ENCODE measurements at regions not wholly inside any gene's neighbourhood (a gene's known extent, or its start where the extent isn't known, plus 50 kb on each side); places are given as distances from the start of the nearest gene placed in this dataset.

GRCh38 chr1:55473661-55474060, 258.5 kb upstream of the USP24 start:
- H3K27ac ChIP-seq, result no peak overlapping the region
- no peaks in the 10 kb centered on the region for H3K9me3 ChIP-seq
- TF ChIP-seq POLR2A (IDR thresholded peaks at IDR 0.05) (no peak), POLR2AphosphoS5 (IDR thresholded peaks at IDR 0.05) (no peak), CTCF (IDR thresholded peaks at IDR 0.05) (no peak), EP300 (IDR thresholded peaks at IDR 0.05; ENCODE audit: low read depth) (no peak)
- intact Hi-C loops (cut with DNase I; ENCODE audit: low total_unique reads) (no loop called here), in situ Hi-C loops (cut with MboI; ENCODE audit: low pct_ligation_motif_present in 1 of 4, low pct_unique_long_range_greater_than_20kb in 1 of 4, low sequenced_read_pairs in 3 of 4) (no loop called here)
- H3K4me3 ChIP-seq, result no peak overlapping the region
- 85 to 92% methylated on average over 1 to 2 of the region's 2 CpGs for WGBS, 2 donors (ENCODE audit: low coverage in 1 of 2)
- no peaks in the 10 kb centered on the region for H3K36me3 ChIP-seq
- no peak for DNase-seq
- H3K27me3 ChIP-seq, result no peaks in the 10 kb centered on the region
- H3K4me1 ChIP-seq, result peaks cover 0 to 4% (median under 1%) of the 10 kb centered on the region in 4 donors

- Histone ChIP-seq H3K27me3 (no peaks in the 10 kb centered on the region), H3K36me3 (no peaks in the 10 kb centered on the region), H3K9me3 (no peaks in the 10 kb centered on the region), H3K4me1 (peaks cover 0 to 4% (median 0%) of the 10 kb centered on the region in 4 donors), H3K27ac (no peak overlapping the region), H3K4me3 (no peak overlapping the region)
- WGBS, 2 donors (ENCODE audit: low coverage in 1 of 2), result 57% methylated on average over 2 of the region's 2 CpGs; no CpG with 5 or more reads in 1 of the 2 donors
- intact Hi-C loops (cut with DNase I; ENCODE audit: low total_unique reads) (no loop called here), in situ Hi-C loops (cut with MboI; ENCODE audit: low pct_ligation_motif_present in 1 of 4, low pct_unique_long_range_greater_than_20kb in 1 of 4, low sequenced_read_pairs in 3 of 4) (no loop called here)
- no peak for DNase-seq
- TF ChIP-seq POLR2A (IDR thresholded peaks at IDR 0.05) (no peak), EP300 (IDR thresholded peaks at IDR 0.05; ENCODE audit: low read depth) (no peak), CTCF (IDR thresholded peaks at IDR 0.05) (no peak), POLR2AphosphoS5 (IDR thresholded peaks at IDR 0.05) (no peak)
These were observed 257.6 kb upstream of the USP24 start for GRCh38 chr1:55472784-55473183.

- TF ChIP-seq POLR2A (IDR thresholded peaks at IDR 0.05) (no peak), EP300 (IDR thresholded peaks at IDR 0.05; ENCODE audit: low read depth) (no peak), POLR2AphosphoS5 (IDR thresholded peaks at IDR 0.05) (no peak), CTCF (IDR thresholded peaks at IDR 0.05) (no peak)
- DNase-seq, result no peak
- Histone ChIP-seq H3K36me3 (no peaks in the 10 kb centered on the region), H3K4me1 (peaks cover 0 to 4% (median 0%) of the 10 kb centered on the region in 4 donors), H3K27ac (no peak overlapping the region), H3K9me3 (no peaks in the 10 kb centered on the region), H3K4me3 (no peak overlapping the region), H3K27me3 (no peaks in the 10 kb centered on the region)
- in situ Hi-C loops (cut with MboI; ENCODE audit: low pct_ligation_motif_present in 1 of 4, low pct_unique_long_range_greater_than_20kb in 1 of 4, low sequenced_read_pairs in 3 of 4), result no loop called here
- intact Hi-C loops (cut with DNase I; ENCODE audit: low total_unique reads), result no loop called here
- WGBS, 2 donors (ENCODE audit: low coverage in 1 of 2), result 100% methylated on average over 1 of the region's 1 CpG
These were observed 257.0 kb upstream of the USP24 start for GRCh38 chr1:55472115-55472514.

GRCh38 chr1:55468142-55468795, 253.1 kb upstream of the USP24 start:
- intact Hi-C loops (cut with DNase I; ENCODE audit: low total_unique reads), result no loop called here
- TF ChIP-seq EP300 (IDR thresholded peaks at IDR 0.05; ENCODE audit: low read depth) (no peak), CTCF (IDR thresholded peaks at IDR 0.05) (no peak), POLR2A (IDR thresholded peaks at IDR 0.05) (no peak), POLR2AphosphoS5 (IDR thresholded peaks at IDR 0.05) (no peak)
- H3K27me3 ChIP-seq, result no peaks in the 10 kb centered on the region
- no peaks in the 10 kb centered on the region for H3K36me3 ChIP-seq
- H3K27ac ChIP-seq, result no peak overlapping the region
- in situ Hi-C loops (cut with MboI; ENCODE audit: low pct_ligation_motif_present in 1 of 4, low pct_unique_long_range_greater_than_20kb in 1 of 4, low sequenced_read_pairs in 3 of 4), result no loop called here
- 58 to 79% methylated on average over 2 to 7 of the region's 7 CpGs for WGBS, 2 donors (ENCODE audit: low coverage in 1 of 2)
- DNase-seq, result no peak
- no peak overlapping the region for H3K4me3 ChIP-seq
- no peaks in the 10 kb centered on the region for H3K9me3 ChIP-seq
- peaks cover 0 to 7% (median 0%) of the 10 kb centered on the region in 4 donors for H3K4me1 ChIP-seq
